ENCODE measurements at regions not wholly inside any gene's neighbourhood (a gene's known extent, or its start where the extent isn't known, plus 50 kb on each side); places are given as distances from the start of the nearest gene placed in this dataset.
"Not testable (repeated sequence)": the region's sequence is repeated elsewhere in the genome, so short reads cannot be mapped to it uniquely, and the experiment has no call there.

DNA sequence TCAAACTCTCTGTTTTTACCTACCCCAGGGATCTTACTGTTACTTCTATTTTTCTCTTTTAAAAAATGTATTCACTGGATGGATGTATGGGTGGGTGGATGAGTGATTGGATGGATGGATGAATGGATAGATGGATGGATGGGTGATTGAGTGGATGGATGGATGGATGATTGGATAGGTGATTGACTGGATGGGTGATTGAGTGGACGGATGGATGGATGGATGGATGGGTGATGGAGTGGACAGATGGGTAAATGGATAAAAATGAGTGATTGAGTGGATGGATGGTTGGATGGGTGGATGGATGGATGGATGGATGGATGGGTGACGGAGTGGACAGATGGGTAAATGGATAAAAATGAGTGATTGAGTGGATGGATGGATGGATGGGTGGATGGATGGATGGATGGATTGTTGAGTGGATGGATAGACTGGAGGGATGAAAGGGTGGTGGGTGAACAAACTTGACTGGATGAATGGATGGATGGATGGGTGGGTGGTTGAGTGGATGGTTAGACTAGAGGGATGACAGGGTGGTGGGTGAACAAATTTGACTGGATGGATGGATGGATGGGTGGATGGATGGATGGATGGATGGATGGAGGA is 118.0 kb upstream of the ZBTB40 start:
- DNase-seq (ENCODE audit: low read depth): no peak

DNA sequence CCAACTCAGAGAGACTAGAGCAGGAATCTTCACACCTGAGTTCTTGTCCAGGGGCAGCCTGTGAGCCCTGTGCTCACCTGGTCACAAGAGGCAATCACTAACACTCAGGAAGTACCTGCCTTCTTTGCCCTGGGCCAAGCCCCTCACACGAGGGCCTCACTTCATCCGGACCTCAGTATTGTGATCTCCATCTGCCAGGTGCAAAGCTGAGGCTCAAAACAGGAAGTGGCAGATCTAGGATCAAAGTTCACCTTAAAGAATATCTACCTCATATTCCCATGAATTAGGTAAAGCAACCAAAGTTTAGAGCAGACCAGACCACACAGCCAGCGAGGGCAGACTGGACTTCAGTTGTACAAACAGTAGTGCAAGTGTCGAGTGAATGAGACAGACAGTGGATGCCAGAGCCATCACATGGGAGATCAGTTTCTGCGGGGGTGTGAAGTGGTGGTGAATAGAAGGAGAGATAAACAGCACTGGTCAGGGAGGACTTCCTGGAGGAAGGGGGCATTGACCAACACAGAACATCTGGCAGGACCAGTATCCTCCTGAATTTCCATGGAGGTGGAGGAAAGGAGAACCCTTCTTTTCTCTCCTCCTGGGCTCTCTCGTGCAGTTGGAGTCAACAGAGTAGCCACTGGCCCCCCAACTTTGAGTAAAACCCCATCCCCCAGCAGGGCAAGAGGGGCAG is 116.6 kb upstream of the ZBTB40 start:
- no peak for DNase-seq (ENCODE audit: low read depth)

DNA sequence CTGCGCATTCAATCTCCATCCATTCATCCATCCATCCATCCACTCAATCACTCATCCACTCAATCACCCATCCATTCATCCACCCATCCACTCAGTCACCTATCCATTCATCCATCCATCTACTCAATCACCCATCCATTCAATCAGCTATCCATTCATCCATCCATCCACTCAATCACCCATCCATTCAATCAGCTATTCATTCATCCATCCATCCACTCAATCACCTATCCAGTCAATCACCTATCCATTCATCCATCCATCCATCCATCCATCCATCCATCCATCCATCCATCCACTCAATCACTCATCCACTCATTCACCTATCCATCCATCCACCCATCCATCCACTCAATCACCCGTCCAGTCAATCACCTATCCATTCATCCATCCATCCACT is 115.4 kb upstream of the ZBTB40 start:
- not testable (repeated sequence) for DNase-seq (ENCODE audit: low read depth)

DNA sequence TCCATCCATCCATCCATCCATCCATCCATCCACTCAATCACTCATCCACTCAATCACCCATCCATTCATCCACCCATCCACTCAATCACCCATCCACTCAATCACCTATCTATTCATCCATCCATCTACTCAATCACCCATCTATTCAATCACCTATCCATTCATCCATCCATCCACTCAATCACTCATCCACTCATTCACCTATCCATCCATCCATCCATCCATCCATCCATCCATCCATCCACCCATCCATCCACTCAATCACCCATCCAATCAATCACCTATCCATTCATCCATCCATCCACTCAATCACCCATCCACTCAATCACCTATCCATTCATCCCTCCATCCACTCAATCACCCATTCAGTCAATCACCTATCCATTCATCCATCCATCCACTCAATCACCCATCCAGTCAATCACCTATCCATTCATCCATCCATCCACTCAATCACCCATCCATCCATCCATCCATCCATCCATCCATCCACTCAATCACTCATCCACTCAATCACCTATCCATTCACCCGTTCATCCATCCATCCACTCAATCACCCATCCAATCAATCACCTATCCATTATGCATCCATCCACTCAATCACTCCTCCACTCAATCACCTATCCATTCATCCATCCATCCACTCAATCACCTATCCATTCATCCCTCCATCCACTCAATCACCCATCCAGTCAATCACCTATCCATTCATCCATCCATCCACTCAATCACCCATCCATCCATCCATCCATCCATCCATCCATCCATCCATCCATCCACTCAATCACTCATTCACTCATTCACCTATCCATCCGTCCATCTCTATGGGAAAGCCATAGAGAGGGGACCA is 114.7 kb upstream of the ZBTB40 start:
- not testable (repeated sequence) for DNase-seq (ENCODE audit: low read depth)

DNA sequence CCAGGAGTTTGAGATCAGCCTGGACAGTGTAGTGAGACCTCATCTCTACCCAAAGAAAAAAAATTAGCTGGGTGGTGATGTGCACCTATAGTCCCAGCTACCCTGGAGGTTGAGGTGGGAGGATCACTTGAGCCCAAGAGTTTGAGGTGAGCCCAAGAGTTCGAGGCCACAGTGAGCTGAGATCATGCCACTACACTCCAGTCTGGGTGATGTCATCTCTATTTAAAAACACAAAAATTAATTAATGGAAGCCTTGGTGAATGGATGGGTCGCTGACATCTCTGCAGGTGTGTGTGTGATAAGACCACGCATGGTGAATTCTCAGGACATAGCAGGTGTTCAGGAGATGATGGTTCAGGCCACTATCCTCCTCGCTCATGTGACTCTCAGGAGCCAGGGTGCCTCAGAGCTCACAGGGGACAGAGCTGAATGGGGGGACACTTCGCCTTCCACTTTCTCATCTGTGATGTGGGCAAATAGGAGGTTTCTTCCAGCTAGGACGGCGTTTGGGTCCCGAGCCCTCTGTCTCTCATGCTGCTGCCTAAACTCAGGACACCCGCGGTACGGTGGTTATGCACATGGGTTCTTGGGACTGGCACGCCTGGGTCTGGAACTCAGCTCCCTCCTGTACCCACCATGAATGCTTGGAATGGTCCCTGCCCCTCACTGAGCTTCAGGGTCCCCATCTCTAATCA is 113.4 kb upstream of the ZBTB40 start:
- no peak for DNase-seq (ENCODE audit: low read depth)

DNA sequence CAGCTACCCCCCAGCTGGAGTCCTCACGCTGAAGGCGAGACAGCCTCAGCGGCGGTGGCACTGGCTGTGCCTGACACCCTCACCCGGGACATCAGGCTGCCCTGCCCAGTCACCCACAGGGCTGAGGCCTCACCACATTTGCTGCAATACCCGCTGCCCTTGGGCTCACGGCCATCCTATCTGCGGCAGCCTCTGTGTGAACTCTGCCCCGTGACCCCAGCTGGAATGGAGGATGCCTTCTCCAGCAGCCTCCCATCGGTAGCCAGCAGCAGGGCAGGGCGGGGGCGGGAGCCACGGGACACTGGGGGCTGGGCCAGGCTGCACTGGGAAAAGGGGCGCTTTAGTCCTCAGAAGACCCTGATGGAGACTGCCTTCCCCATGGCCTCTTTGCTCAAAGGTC is 112.4 kb upstream of the ZBTB40 start:
- no peak for DNase-seq (ENCODE audit: low read depth)

DNA sequence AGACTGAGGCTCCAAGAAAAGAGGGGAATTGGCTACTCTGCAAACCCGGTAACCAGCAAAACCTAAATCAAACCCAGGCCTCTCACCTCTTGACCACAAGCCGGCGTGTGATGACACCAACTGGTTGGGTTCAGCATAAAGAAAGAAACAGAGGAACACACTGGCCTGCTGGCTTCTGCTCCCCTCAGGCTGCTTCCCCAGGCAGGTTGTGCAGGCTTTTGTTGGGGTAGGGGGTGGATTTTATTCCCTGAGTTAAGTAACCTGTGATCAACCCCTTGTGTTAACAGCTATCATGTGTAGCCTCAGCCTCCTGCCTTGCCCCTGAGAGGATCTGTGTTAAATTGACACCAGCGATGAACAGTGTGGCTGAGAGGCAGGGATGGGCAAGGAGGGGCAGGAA is 111.6 kb upstream of the ZBTB40 start:
- DNase-seq (ENCODE audit: low read depth): no peak

DNA sequence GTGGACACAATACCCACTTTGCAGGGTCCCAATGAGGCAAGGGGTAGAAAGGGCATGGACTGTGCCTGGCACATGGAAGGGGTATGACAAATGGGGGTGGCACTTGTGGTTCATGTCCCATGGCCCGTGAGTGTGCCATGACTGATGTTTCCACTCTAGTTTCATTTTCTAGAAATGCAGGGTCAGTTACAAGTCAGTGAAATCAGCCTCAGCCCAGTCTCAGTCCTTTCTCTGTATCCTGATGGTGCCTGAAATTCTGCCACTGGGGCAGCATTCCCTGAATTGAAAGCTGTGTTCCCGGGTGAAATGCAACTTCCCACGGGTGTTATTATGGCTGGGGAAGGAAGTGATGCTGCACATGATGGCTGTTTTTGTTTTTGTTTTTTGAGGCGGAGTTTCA is 110.8 kb upstream of the ZBTB40 start:
- no peak for DNase-seq (ENCODE audit: low read depth)

DNA sequence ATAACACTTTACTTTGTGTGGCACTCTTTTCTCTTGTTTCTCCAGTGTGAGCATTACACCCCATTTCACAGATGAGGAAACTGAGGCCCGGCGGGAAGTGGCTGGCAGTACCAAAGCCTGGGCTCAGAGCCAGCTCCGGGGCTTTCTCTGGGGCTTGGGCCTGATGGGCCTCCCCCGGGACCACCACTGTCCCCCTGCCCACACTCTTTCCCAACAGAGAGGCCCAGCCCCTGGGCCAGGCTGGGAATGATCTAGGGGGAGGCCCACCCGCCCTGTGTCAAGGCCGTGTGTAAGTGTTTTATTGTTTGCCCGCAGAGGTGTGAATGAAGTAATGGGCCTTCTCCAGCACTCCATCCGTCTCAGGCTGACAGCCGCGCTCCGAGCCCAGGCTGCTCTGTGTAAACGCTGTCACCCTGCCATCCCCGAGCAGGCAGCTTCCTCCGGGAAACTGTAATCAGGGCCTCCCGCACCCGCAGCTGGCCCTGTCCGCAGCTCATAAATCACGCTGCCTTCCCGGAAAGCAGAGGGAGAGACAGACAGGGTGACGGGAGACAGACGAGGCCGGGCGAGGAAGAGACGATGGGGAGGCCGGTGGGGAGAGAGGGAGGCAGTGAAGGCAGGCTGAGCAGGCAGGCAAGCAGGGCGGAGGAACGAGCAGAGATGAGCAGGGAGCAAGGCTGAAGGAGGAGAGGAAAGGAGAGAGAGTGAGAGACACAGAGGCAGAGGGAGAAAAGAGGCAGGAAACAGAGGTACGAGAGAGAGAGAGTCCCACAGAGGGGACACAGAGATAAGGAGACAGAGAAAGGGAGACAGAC is 109.7 kb upstream of the ZBTB40 start:
- no peak for DNase-seq (ENCODE audit: low read depth)

DNA sequence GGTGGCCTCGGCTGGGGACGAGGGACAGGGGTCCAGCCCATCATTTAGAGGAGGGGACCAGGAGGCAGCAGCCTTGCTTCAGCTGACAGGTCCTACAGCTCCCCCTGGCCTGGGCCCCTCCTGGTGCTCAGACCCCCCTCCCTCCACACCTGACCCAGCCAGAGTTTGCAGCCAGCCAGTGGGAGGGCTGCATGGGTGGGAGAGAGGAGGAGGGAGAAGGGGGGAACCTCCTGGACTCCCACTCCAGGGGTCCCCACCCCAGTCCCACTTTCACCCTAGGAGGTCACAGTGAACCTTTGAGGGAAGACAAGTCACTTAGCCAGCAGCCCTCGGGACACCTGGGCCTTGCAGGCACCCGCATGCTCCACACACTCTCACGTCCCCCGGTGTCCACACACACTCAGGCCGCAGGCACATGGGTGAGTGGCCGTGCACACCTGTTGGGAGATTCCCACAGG is 108.9 kb upstream of the ZBTB40 start:
- DNase-seq (ENCODE audit: low read depth): no peak

DNA sequence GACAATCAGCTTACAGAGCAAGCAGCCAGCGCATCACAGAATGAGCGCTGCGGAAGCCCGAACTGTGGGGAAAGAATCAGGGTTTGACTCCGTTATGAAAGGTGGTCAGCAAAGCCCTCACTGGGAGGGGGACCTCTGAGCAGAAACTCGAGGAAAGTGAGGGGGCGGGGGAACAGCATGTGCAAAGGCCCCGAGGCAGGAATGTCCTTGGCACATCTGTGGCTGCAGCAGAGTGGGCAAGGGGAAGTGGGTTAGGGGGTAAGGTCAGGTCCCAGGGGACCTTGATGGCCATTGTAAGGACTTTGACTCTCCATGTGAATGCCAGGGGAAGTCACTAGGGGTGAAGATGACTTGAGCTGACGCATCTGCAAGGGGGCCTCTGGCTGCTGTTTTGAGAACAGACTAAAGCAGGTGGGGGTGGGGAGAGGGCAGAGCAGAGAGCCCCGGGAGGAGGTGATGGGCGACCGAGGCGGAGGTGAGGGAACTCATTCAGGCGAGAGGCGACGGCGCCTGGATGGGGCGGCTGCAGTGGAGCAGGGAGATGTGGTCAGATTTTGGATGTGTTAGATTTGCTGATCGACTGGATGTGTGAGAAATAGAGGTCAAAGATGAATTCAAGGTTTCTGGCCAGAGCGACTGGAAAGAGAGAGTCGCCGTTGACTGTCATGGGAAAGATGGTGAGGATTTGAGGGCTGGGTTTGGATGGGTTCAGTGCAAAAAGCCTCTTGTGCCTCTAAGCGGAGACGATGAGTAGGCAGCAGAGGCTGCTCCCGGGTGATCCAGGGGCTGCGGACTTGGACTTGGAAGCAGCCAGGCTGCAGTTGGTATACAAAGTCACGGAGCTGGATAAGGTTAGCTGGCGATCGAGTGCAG is 108.0 kb upstream of the ZBTB40 start:
- no peak for DNase-seq (ENCODE audit: low read depth)

DNA sequence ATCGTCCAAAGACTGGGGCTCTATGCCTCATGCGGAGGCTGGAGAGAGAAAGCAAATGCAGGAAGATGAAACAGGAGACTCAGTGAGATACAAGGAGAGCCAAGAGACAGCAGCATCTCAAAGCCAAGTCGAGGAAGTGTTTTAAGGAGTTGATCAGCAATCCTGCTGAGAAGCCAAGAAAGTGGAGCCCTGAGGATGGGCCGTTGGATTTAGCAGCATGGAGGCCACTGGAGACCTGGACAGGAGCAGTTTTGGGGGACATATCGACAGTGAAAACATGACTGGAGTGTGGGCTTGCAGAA is 107.4 kb upstream of the ZBTB40 start:
- DNase-seq (ENCODE audit: low read depth): no peak

DNA sequence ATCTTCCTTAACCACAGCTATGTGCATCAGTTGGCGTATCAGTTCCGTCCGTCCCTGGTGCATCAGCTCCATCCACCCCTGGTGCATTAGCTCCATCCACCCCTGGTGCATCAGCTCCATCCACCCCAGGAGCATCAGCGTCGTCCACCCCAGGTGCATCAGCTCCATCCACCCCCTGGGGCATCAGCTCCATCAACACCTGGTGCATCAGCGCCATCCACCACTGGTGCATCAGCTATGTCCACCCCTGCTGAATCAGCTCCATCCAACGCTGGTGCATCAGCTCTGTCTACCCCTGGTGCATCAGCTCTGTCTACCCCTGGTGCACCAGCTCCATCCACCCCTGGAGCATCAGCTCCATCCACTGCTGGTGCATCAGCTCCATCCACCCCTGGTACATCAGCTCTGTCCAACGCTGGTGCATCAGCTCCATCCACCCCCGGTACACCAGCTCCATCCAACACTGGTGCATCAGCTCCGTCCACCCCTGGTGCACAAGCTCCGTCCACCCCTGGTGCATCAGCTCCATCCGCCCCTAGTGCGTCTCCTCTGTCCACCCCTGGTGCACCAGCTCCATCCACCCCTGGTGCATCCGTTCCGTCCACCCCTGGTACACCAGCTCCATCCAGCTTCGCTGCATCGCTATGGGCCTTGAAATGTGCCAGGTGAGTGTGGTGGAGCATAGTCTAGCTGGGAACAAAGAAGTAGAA is 106.6 kb upstream of the ZBTB40 start:
- no peak for DNase-seq (ENCODE audit: low read depth)

DNA sequence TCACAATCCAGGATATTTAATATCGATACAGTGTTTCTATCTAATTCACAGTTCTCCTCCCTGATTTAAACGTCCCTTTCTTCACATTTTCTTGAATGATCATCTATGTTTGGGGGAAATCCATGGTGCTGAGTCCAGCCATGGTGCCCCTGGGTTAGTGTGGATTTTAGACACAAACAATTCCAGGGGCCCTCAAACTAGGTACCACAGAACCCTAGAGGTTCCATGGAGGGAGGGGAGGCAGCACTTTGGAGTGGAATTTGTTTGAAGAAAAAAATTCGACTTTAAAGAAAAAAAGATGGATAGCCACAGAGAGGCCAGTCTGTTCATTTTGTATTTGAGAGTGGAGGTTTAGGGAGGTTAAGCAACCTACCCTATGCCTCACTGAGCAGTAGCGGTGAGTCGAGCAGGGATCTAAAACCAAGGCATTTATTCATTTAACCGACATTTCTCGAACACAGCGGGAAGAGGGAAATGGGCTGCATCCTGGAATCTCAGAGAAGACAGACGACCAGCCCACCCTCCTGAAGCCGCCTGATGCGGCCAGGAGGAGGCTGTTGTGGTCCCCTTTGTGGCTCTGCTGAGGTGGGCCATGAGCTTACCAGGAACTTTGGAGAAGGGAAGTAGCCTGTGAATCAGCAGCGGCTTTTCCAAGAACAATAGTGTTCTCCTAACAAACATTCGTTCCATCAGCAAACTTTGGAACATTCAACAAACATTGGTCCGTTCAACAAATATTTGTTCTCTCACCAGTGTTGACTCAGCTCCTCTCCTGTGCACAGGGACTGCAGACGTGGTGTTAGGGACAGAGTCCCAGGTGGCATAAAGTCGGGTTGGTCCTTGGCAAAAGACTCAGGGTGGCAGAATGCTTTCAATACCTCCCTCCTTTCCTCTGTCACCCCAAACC is 103.5 kb upstream of the ZBTB40 start:
- no peak for DNase-seq (ENCODE audit: low read depth)

DNA sequence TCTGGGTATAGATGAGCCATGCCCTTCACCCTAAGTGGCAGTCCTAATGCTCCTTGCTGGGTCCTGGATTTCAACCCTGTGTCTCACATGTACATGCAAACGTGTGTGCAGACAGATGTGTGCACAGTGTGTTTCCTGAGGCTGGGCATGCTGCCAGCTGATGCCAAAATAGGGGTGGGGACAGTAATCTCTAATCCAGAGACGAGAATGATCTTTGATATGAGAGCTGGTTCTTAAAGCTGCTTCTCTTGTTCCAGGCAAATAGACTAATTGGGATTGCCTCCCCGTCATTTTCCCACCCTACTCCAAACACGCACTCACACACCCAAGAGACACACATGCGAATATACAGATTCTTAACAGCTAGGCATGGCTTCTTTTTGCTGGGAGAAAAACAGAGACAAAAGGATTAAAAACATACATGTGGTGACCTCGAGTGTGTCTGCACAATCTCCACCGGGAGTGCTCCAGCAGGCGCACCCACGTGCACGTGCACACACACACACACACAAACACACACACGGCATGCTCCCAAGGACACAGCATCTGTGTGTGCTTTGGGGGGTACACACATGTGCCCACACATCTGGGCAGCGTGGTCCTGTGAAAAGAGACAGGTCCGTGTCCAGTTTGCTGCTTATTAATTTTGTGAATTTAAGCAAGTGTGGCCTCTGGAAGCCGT is 102.1 kb upstream of the ZBTB40 start:
- no peak for DNase-seq (ENCODE audit: low read depth)

DNA sequence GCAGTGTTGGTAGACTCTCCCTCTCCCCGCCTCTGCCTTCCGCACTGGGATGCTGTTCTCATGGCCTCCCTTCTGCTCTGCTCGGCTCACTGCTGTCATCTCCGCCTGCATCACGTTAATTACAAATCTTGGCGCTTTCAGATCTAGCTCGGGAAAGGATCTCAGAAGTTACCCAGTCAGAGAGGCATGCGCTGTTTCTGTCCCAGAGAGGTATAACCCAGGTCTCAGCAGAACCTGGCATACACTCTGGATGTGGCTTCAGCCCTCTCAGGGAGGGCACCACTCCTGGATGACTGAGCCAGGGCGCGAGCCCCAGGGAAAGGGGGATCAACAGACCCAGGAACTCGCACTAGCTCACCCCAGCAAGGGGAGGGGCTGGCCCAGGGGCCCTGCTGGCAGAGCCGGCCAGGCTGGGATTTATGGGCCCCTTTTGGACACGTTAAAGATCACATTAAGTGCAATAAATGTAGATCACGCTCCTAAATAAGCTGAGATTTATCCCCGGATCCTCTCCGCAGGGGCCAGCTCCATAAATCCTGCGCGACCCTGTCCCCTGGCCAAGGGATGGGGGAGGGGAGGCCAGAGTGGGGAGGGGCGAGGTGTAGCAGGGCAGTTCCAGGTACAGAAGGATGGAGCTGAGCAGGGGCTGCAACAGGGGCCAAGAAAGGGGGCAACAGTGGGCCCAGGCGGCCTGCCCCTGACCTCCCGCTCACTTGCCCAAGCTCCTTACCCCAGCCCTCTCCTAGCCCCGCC is 101.3 kb upstream of the ZBTB40 start:
- DNase-seq (ENCODE audit: low read depth): no peak

DNA sequence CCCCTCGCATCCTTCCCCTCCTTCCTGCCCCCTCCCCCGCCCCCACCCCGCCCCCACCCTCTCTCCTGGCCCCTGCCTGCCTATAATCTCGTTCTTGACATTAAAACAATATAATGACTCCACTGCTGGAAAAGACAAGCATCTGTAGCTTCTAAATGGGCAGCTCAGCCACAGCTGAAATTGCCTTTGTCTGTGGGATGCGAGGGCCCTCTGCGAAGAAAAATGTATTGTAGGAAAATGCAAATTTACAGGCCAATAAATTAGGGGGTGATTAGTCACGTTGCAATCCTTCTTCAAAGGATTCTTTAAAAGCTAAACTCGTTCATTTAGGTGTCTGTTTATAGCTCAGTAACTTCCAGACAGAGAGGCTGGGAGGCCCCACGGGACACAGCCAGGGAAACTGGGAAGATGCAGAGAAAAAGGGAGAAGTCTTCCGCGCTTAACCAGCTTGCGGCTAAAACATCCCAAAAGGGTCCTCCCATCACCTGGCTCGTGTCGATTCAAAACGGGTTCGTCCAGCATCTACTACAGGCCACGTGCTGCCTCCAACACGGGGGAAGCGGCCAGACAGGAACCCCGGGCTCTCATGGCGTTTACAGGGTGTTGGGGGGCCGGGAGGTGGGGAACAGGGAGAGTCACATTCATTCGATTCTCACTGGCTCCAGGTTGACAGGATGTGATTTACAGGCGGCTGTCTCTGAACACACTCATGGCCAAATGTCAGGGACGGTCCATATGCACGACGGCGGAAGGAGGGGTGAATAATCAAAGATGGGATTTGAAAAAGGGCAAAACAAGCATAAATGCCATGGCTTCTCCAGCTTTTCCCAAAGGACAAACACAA is 100.5 kb upstream of the ZBTB40 start:
- DNase-seq (ENCODE audit: low read depth): no peak

Measured in activated T-cell treated with anti-CD3 and anti-CD28 coated beads for 48 hours (primary cell).